GM04503 (cell line): ENCODE measurements at regions not wholly inside any gene's neighbourhood (a gene's known extent, or its start where the extent isn't known, plus 50 kb on each side); places are given as distances from the start of the nearest gene placed in this dataset.
A peak's percentile ranks its signal among the peaks of the same experiment; 100 is the strongest.
"Not testable (repeated sequence)": the region's sequence is repeated elsewhere in the genome, so short reads cannot be mapped to it uniquely, and the experiment has no call there.

Experiments used
- DNase-seq: peaks from one replicate; pipeline ENCODE4 v3.0.0-alpha.2; 2012; ENCODE audit warnings: low read depth

GRCh38 chr2:100741880-100742276 lies 78.1 kb upstream of the NPAS2 start:
- DNase-seq, result no peak

GRCh38 chr2:100742277-100743254 lies 77.4 kb upstream of the NPAS2 start:
- peak; percentile 99 for DNase-seq

- no peak for DNase-seq
Observed at GRCh38 chr2:100743741-100744140, 76.2 kb upstream of the NPAS2 start.

- no peak for DNase-seq
Observed at GRCh38 chr2:100744184-100744583, 75.8 kb upstream of the NPAS2 start.

GRCh38 chr2:100744589-100744988 lies 75.3 kb upstream of the NPAS2 start:
- DNase-seq, result no peak

- DNase-seq, result no peak
Observed at GRCh38 chr2:100745604-100746003, 74.3 kb upstream of the NPAS2 start.

- no peak for DNase-seq
Observed at GRCh38 chr2:100747551-100747950, 72.4 kb upstream of the NPAS2 start.

- no peak for DNase-seq
Observed at GRCh38 chr2:100747996-100748615, 71.8 kb upstream of the NPAS2 start.

GRCh38 chr2:100748673-100749072 lies 71.3 kb upstream of the NPAS2 start:
- DNase-seq, result no peak

GRCh38 chr2:100749771-100750542 lies 70.0 kb upstream of the NPAS2 start:
- no peak for DNase-seq

GRCh38 chr2:100751871-100752625 lies 67.9 kb upstream of the NPAS2 start:
- DNase-seq, result not testable (repeated sequence)

- DNase-seq, result peak; percentile 79
Observed at GRCh38 chr2:100752628-100753333, 67.2 kb upstream of the NPAS2 start.

GRCh38 chr2:100753444-100753843 lies 66.5 kb upstream of the NPAS2 start:
- no peak for DNase-seq

GRCh38 chr2:100753881-100754280 lies 66.1 kb upstream of the NPAS2 start:
- DNase-seq, result no peak

- DNase-seq, result no peak
Observed at GRCh38 chr2:100754951-100755350, 65.0 kb upstream of the NPAS2 start.

GRCh38 chr2:100755441-100755840 lies 64.5 kb upstream of the NPAS2 start:
- DNase-seq, result no peak

GRCh38 chr2:100756704-100757103 lies 63.2 kb upstream of the NPAS2 start:
- no peak for DNase-seq

GRCh38 chr2:100757621-100758394 lies 62.1 kb upstream of the NPAS2 start:
- DNase-seq, result peak; percentile 86

- DNase-seq, result no peak
Observed at GRCh38 chr2:100759901-100760300, 60.0 kb upstream of the NPAS2 start.

- no peak for DNase-seq
Observed at GRCh38 chr2:100761365-100761764, 58.6 kb upstream of the NPAS2 start.
